Smooth muscle cell (in vitro differentiated cells): ENCODE measurements at regions not wholly inside any gene's neighbourhood (a gene's known extent, or its start where the extent isn't known, plus 50 kb on each side); places are given as distances from the start of the nearest gene placed in this dataset.

Experiments used
- DNase-seq: peaks from one replicate; lab custom pipeline; 2025; ENCODE audit not compliant: unreplicated experiment; lab: John Stamatoyannopoulos, UW
- H2AFZ ChIP-seq: fragments of 200-600 bp; sonication (generic); 2 replicates; pipeline ENCODE4 v1.6.0; 2016; ENCODE audit warnings: antibody characterized with exemption, low read depth, mild to moderate bottlenecking
- H3F3A ChIP-seq: fragments of 200-600 bp; sonication (generic); 2 replicates; pipeline ENCODE4 v1.6.0; 2017; ENCODE audit warnings: antibody characterized with exemption, low read depth
- H3K27ac ChIP-seq: fragments of 200-600 bp; sonication (generic); 2 replicates; pipeline ENCODE4 v1.5.1; 2016; ENCODE audit warnings: low read depth, mild to moderate bottlenecking
- H3K27me3 ChIP-seq: fragments of 200-600 bp; sonication (generic); 2 replicates; pipeline ENCODE4 v1.6.1; 2016; ENCODE audit warnings: low read depth, mild to moderate bottlenecking
- H3K36me3 ChIP-seq: fragments of 200-600 bp; sonication (generic); 2 replicates; pipeline ENCODE4 v1.5.1; 2016; ENCODE audit warnings: low read depth
- H3K4me1 ChIP-seq: fragments of 200-600 bp; sonication (generic); 2 replicates; pipeline ENCODE4 v1.5.1; 2016; ENCODE audit warnings: low read depth
- H3K4me2 ChIP-seq: fragments of 200-600 bp; sonication (generic); 2 replicates; pipeline ENCODE4 v1.6.0; 2016; ENCODE audit warnings: mild to moderate bottlenecking
- H3K4me3 ChIP-seq: fragments of 200-600 bp; sonication (generic); 2 replicates; pipeline ENCODE4 v1.5.1; 2016; ENCODE audit warnings: mild to moderate bottlenecking
- H3K79me2 ChIP-seq: fragments of 200-600 bp; sonication (generic); 2 replicates; pipeline ENCODE4 v1.6.0; 2016; ENCODE audit warnings: low read depth, mild to moderate bottlenecking
- H3K9ac ChIP-seq: fragments of 200-600 bp; sonication (generic); 2 replicates; pipeline ENCODE4 v1.6.0; 2016; ENCODE audit warnings: low read depth
- H3K9me3 ChIP-seq: fragments of 200-600 bp; sonication (generic); replicated peaks from 2 replicates; pipeline ENCODE4 v1.5.1; 2016; ENCODE audit warnings: low read depth
- H4K20me1 ChIP-seq: fragments of 200-600 bp; sonication (generic); 2 replicates; pipeline ENCODE4 v1.6.0; 2016; ENCODE audit warnings: low read depth
- CTCF ChIP-seq: fragments of 200-600 bp; sonication (generic); IDR thresholded peaks from 2 replicates; pipeline ENCODE4 v1.5.1; 2017; ENCODE audit warnings: borderline replicate concordance, mild to moderate bottlenecking, antibody characterized with exemption; ENCODE audit not compliant: insufficient read depth, poor library complexity, severe bottlenecking
- WGBS: methylation state at CpG from one replicate; pipeline ENCODE4 v1.1.7; 2016; ENCODE audit warnings: low lambda C conversion rate; 5-methylcytosine and 5-hydroxymethylcytosine counted together

GRCh38 chr11:98710986-98711385, 309.8 kb upstream of the CNTN5 start:
- Histone ChIP-seq H3K4me2 (no peak overlapping the region), H4K20me1 (no peaks in the 10 kb centered on the region), H3K4me3 (no peak overlapping the region), H3K9me3 (no peaks in the 10 kb centered on the region), H2AFZ (no peak overlapping the region), H3K79me2 (no peaks in the 10 kb centered on the region), H3K9ac (no peak overlapping the region), H3K27me3 (no peaks in the 10 kb centered on the region), H3K4me1 (no peaks in the 10 kb centered on the region), H3F3A (no peaks in the 10 kb centered on the region), H3K27ac (no peak overlapping the region), H3K36me3 (no peaks in the 10 kb centered on the region)
- WGBS = 90% methylated on average over 5 of the region's 5 CpGs
- DNase-seq = no peak
- no peak for TF ChIP-seq CTCF

GRCh38 chr11:98720951-98721350, 299.8 kb upstream of the CNTN5 start:
- Histone ChIP-seq H3K27ac (no peak overlapping the region), H3K9ac (no peak overlapping the region), H3K4me1 (no peaks in the 10 kb centered on the region), H3K4me3 (no peak overlapping the region), H3K4me2 (no peak overlapping the region), H3K36me3 (no peaks in the 10 kb centered on the region), H2AFZ (no peak overlapping the region), H3F3A (no peaks in the 10 kb centered on the region), H3K9me3 (no peaks in the 10 kb centered on the region), H3K27me3 (no peaks in the 10 kb centered on the region), H4K20me1 (no peaks in the 10 kb centered on the region), H3K79me2 (no peaks in the 10 kb centered on the region)
- TF ChIP-seq CTCF = no peak
- 83% methylated on average over 3 of the region's 3 CpGs for WGBS
- no peak for DNase-seq

GRCh38 chr11:98725471-98725870, 295.3 kb upstream of the CNTN5 start:
- no peak overlapping the region for H3K4me2 ChIP-seq
- H3K4me3 ChIP-seq = no peak overlapping the region
- no peaks in the 10 kb centered on the region for H4K20me1 ChIP-seq
- H3K79me2 ChIP-seq = no peaks in the 10 kb centered on the region
- H3K27me3 ChIP-seq = no peaks in the 10 kb centered on the region
- H3F3A ChIP-seq = no peaks in the 10 kb centered on the region
- no peak overlapping the region for H3K27ac ChIP-seq
- DNase-seq = no peak
- H3K9me3 ChIP-seq = no peaks in the 10 kb centered on the region
- no peak overlapping the region for H3K9ac ChIP-seq
- H3K36me3 ChIP-seq = peaks cover 15% of the 10 kb centered on the region
- no peak overlapping the region for H2AFZ ChIP-seq
- no peaks in the 10 kb centered on the region for H3K4me1 ChIP-seq
- WGBS = 85% methylated on average over 5 of the region's 5 CpGs
- no peak for TF ChIP-seq CTCF

GRCh38 chr11:98728421-98728820, 292.3 kb upstream of the CNTN5 start:
- Histone ChIP-seq H3K4me2 (no peak overlapping the region), H3K9ac (no peak overlapping the region), H3K27ac (no peak overlapping the region), H3K27me3 (no peaks in the 10 kb centered on the region), H2AFZ (no peak overlapping the region), H3K9me3 (no peaks in the 10 kb centered on the region), H3K4me1 (no peaks in the 10 kb centered on the region), H4K20me1 (no peaks in the 10 kb centered on the region), H3F3A (no peaks in the 10 kb centered on the region), H3K79me2 (no peaks in the 10 kb centered on the region), H3K36me3 (peaks cover 15% of the 10 kb centered on the region), H3K4me3 (no peak overlapping the region)
- DNase-seq = no peak
- 95% methylated on average over 4 of the region's 4 CpGs for WGBS
- TF ChIP-seq CTCF = no peak
